Esophagus (tissue), 2 donors: ENCODE measurements at regions not wholly inside any gene's neighbourhood (a gene's known extent, or its start where the extent isn't known, plus 50 kb on each side); places are given as distances from the start of the nearest gene placed in this dataset.

Experiments used
- H3K27ac ChIP-seq, 2 donors: one replicate each; pipeline ENCODE4 v1.5.1; 2013; ENCODE audit warnings: low read depth in 2 of 2, mild to moderate bottlenecking in 2 of 2, inconsistent platforms in 1 of 2, low read length in 1 of 2, moderate library complexity in 1 of 2
- H3K27me3 ChIP-seq, 2 donors: one replicate each; pipeline ENCODE4 v1.6.1; 2013; ENCODE audit warnings: low read length in 2 of 2, control low read depth in 1 of 2, mild to moderate bottlenecking in 1 of 2; ENCODE audit not compliant: insufficient read depth in 2 of 2, control insufficient read depth in 1 of 2
- H3K36me3 ChIP-seq, 2 donors: one replicate each; pipeline ENCODE4 v1.6.1; 2013; ENCODE audit warnings: low read length in 1 of 2; ENCODE audit not compliant: control insufficient read depth in 2 of 2, insufficient read depth in 2 of 2
- H3K4me1 ChIP-seq, 2 donors: one replicate each; pipeline ENCODE4 v1.6.1; 2013; ENCODE audit warnings: low read length in 1 of 2; ENCODE audit not compliant: control insufficient read depth in 2 of 2, insufficient read depth in 2 of 2
- H3K4me3 ChIP-seq, 2 donors: one replicate each; pipeline ENCODE4 v1.5.1; 2013; ENCODE audit warnings: low read length in 2 of 2, mild to moderate bottlenecking in 2 of 2, low read depth in 1 of 2, moderate library complexity in 1 of 2
- H3K9me3 ChIP-seq, 2 donors: one replicate each; pipeline ENCODE4 v1.6.1; 2013; ENCODE audit warnings: mild to moderate bottlenecking in 2 of 2, low read depth in 1 of 2, low read length in 1 of 2, moderate library complexity in 1 of 2; ENCODE audit not compliant: control insufficient read depth in 2 of 2, insufficient read depth in 1 of 2
- WGBS, 2 donors: extraction: QIAGEN DNeasy Blood & Tissue Kit; methylation state at CpG; one replicate each; pipeline ENCODE4 v1.1.7; 2013; 5-methylcytosine and 5-hydroxymethylcytosine counted together
- donor health status: healthy with polysubstance abuse.
- donor health status: Bipolar disorder and iron deficiency.

- WGBS, 2 donors, result 61 to 65% methylated on average over 7 of the region's 7 CpGs
These were observed 482.1 kb upstream of the ADAMTS5 start for GRCh38 chr21:27448960-27449359.

GRCh38 chr21:27447843-27448242 is 481.0 kb upstream of the ADAMTS5 start:
- Histone ChIP-seq H3K9me3 (no peaks in the 10 kb centered on the region), H3K27ac (no peak overlapping the region), H3K4me1 (no peaks in the 10 kb centered on the region), H3K4me3 (no peak overlapping the region), H3K36me3 (no peaks in the 10 kb centered on the region), H3K27me3 (no peaks in the 10 kb centered on the region)
- WGBS, 2 donors, result 67 to 77% methylated on average over 1 of the region's 1 CpG

More at GRCh38 chr21:27448960-27449359, 482.1 kb upstream of the ADAMTS5 start:
- Histone ChIP-seq H3K36me3 (no peaks in the 10 kb centered on the region), H3K4me3 (no peak overlapping the region), H3K4me1 (no peaks in the 10 kb centered on the region), H3K27me3 (no peaks in the 10 kb centered on the region), H3K9me3 (no peaks in the 10 kb centered on the region), H3K27ac (no peak overlapping the region)

GRCh38 chr21:27429710-27430341 is 462.9 kb upstream of the ADAMTS5 start:
- H3K27ac ChIP-seq, result no peak overlapping the region
- H3K27me3 ChIP-seq, result no peaks in the 10 kb centered on the region
- H3K4me1 ChIP-seq, result no peaks in the 10 kb centered on the region
- H3K4me3 ChIP-seq, result no peak overlapping the region
- H3K9me3 ChIP-seq, result no peaks in the 10 kb centered on the region
- H3K36me3 ChIP-seq, result no peaks in the 10 kb centered on the region
- 26 to 30% methylated on average over 3 of the region's 3 CpGs for WGBS, 2 donors

- Histone ChIP-seq H3K27me3 (no peaks in the 10 kb centered on the region), H3K4me1 (no peaks in the 10 kb centered on the region), H3K27ac (no peak overlapping the region), H3K4me3 (no peak overlapping the region), H3K36me3 (no peaks in the 10 kb centered on the region), H3K9me3 (no peaks in the 10 kb centered on the region)
- 46 to 56% methylated on average over 1 of the region's 1 CpG for WGBS, 2 donors
These were observed 459.3 kb upstream of the ADAMTS5 start for GRCh38 chr21:27426196-27426595.

- Histone ChIP-seq H3K4me3 (no peak overlapping the region), H3K36me3 (no peaks in the 10 kb centered on the region), H3K4me1 (no peaks in the 10 kb centered on the region), H3K9me3 (no peaks in the 10 kb centered on the region), H3K27ac (no peak overlapping the region), H3K27me3 (no peaks in the 10 kb centered on the region)
- 45 to 50% methylated on average over 3 of the region's 3 CpGs for WGBS, 2 donors
These were observed 458.7 kb upstream of the ADAMTS5 start for GRCh38 chr21:27425574-27425973.

GRCh38 chr21:27425172-27425571 is 458.3 kb upstream of the ADAMTS5 start:
- 86 to 95% methylated on average over 2 of the region's 2 CpGs for WGBS, 2 donors
- Histone ChIP-seq H3K9me3 (no peaks in the 10 kb centered on the region), H3K27me3 (no peaks in the 10 kb centered on the region), H3K36me3 (no peaks in the 10 kb centered on the region), H3K27ac (no peak overlapping the region), H3K4me3 (no peak overlapping the region), H3K4me1 (no peaks in the 10 kb centered on the region)

- no peaks in the 10 kb centered on the region for H3K36me3 ChIP-seq
- no peaks in the 10 kb centered on the region for H3K4me1 ChIP-seq
- no peak overlapping the region for H3K4me3 ChIP-seq
- H3K9me3 ChIP-seq, result no peaks in the 10 kb centered on the region
- H3K27me3 ChIP-seq, result no peaks in the 10 kb centered on the region
- 94 to 96% methylated on average over 1 of the region's 1 CpG for WGBS, 2 donors
- H3K27ac ChIP-seq, result no peak overlapping the region
These were observed 457.7 kb upstream of the ADAMTS5 start for GRCh38 chr21:27424601-27425000.

GRCh38 chr21:27423906-27424595 is 457.2 kb upstream of the ADAMTS5 start:
- H3K4me1 ChIP-seq, result no peaks in the 10 kb centered on the region
- WGBS, 2 donors, result 82 to 91% methylated on average over 4 of the region's 4 CpGs
- H3K27me3 ChIP-seq, result no peaks in the 10 kb centered on the region
- no peak overlapping the region for H3K4me3 ChIP-seq
- no peak overlapping the region for H3K27ac ChIP-seq
- no peaks in the 10 kb centered on the region for H3K36me3 ChIP-seq
- H3K9me3 ChIP-seq, result no peaks in the 10 kb centered on the region

- no peak overlapping the region for H3K4me3 ChIP-seq
- H3K27ac ChIP-seq, result no peak overlapping the region
- no peaks in the 10 kb centered on the region for H3K4me1 ChIP-seq
- 52 to 74% methylated on average over 4 of the region's 4 CpGs for WGBS, 2 donors
- no peaks in the 10 kb centered on the region for H3K36me3 ChIP-seq
- no peaks in the 10 kb centered on the region for H3K27me3 ChIP-seq
- no peaks in the 10 kb centered on the region for H3K9me3 ChIP-seq
These were observed 456.1 kb upstream of the ADAMTS5 start for GRCh38 chr21:27423038-27423437.

- H3K9me3 ChIP-seq, result no peaks in the 10 kb centered on the region
- no peaks in the 10 kb centered on the region for H3K36me3 ChIP-seq
- WGBS, 2 donors, result 43 to 72% methylated on average over 1 of the region's 1 CpG
- no peaks in the 10 kb centered on the region for H3K27me3 ChIP-seq
- no peak overlapping the region for H3K4me3 ChIP-seq
- H3K27ac ChIP-seq, result peak overlapping the region in 1 of 2 donors; percentile 22
- H3K4me1 ChIP-seq, result no peaks in the 10 kb centered on the region
These were observed 455.5 kb upstream of the ADAMTS5 start for GRCh38 chr21:27422435-27422834.
